GM12878 (cell line): ENCODE measurements at regions not wholly inside any gene's neighbourhood (a gene's known extent, or its start where the extent isn't known, plus 50 kb on each side); places are given as distances from the start of the nearest gene placed in this dataset.

Source experiments
- ATAC-seq: fragments of 200-7000 bp; cut with Tn5 transposase; 3 replicates; pipeline ENCODE4 v1.9.1; 2020; ENCODE audit warnings: mild to moderate bottlenecking, moderate library complexity
- BruUV-seq: library from RNA; stranded (reverse); fragments of 400-500 nt; replicated peaks from 2 replicates; lab custom pipeline; 2021; lab: Mats Ljungman, UMichigan
- CTCF ChIA-PET: fragments of 300-600 bp; sonication (Branson Sonifier 250); formaldehyde crosslinking; extraction: SDS; loops from one replicate; lab custom pipeline; 2021; ENCODE audit warnings: inconsistent platforms; lab: Yijun Ruan, JAX
- POLR2A ChIA-PET: fragments of 350-600 bp; formaldehyde crosslinking; extraction: SDS; loops from one replicate; lab custom pipeline; 2021; ENCODE audit warnings: inconsistent platforms; lab: Charles Lee
- RAD21 ChIA-PET: fragments of 300-600 bp; sonication (Branson Sonifier 250); formaldehyde crosslinking; loops from one replicate; lab custom pipeline; 2023; ENCODE audit warnings: antibody characterized with exemption; ENCODE audit not compliant: unreplicated experiment; lab: Charles Lee
- SMC1A ChIA-PET: fragments of 300-600 bp; sonication (Branson Sonifier 250); formaldehyde crosslinking; loops from one replicate; lab custom pipeline; 2023; ENCODE audit not compliant: unreplicated experiment, uncharacterized antibody; lab: Charles Lee
- DNase-seq: peaks from one replicate; pipeline ENCODE4 v3.0.0-alpha.2; 2011; ENCODE audit warnings: low read depth, low spot score
- FAIRE-seq: peaks from 3 replicates; lab custom pipeline; 2011; peaks lifted over from hg19 to GRCh38; lab: Jason Lieb, UNC
- H2AFZ ChIP-seq: 2 replicates; pipeline ENCODE4 v1.6.0; 2011; ENCODE audit warnings: low read depth, low read length, control low read depth; ENCODE audit not compliant: control insufficient read depth
- H3K27ac ChIP-seq: 2 replicates; pipeline ENCODE4 v1.5.1; 2011; ENCODE audit warnings: control low read depth; ENCODE audit not compliant: control insufficient read depth, insufficient read depth
- H3K27me3 ChIP-seq, 2 experiments: replicated peaks in 1 of 2; 2 replicates each; pipeline versions ENCODE4 v1.6.0 to v1.6.1; 2011; ENCODE audit warnings: low read length in 1 of 2; ENCODE audit not compliant: control insufficient read depth in 2 of 2, insufficient read depth in 2 of 2
- H3K36me3 ChIP-seq, 2 experiments: 2 replicates each; pipeline ENCODE4 v1.5.1; 2011; ENCODE audit warnings: low read length in 1 of 2; ENCODE audit not compliant: control insufficient read depth in 2 of 2, insufficient read depth in 2 of 2
- H3K4me1 ChIP-seq: 2 replicates; pipeline ENCODE4 v1.6.1; 2011; ENCODE audit warnings: mild to moderate bottlenecking, low read length, moderate library complexity, mixed read lengths; ENCODE audit not compliant: control insufficient read depth, insufficient read depth
- H3K4me2 ChIP-seq: 2 replicates; pipeline ENCODE4 v1.6.0; 2011; ENCODE audit warnings: control low read depth; ENCODE audit not compliant: control insufficient read depth, insufficient read depth
- H3K4me3 ChIP-seq: fragments of 200-600 bp; sonication (generic); 2 replicates; pipeline ENCODE4 v1.5.1; 2016
- H3K79me2 ChIP-seq: 2 replicates; pipeline ENCODE4 v1.6.0; 2011; ENCODE audit warnings: low read length; ENCODE audit not compliant: control insufficient read depth, insufficient read depth
- H3K9ac ChIP-seq: 2 replicates; pipeline ENCODE4 v1.8.0; 2011; ENCODE audit warnings: low read length, control low read depth, mixed read lengths; ENCODE audit not compliant: control insufficient read depth, insufficient read depth
- H3K9me3 ChIP-seq: replicated peaks from 3 replicates; pipeline ENCODE4 v1.5.1; 2011; ENCODE audit warnings: mild to moderate bottlenecking, low read length; ENCODE audit not compliant: control insufficient read depth, insufficient read depth
- H4K20me1 ChIP-seq: 2 replicates; pipeline ENCODE4 v1.6.0; 2011; ENCODE audit not compliant: control insufficient read depth, insufficient read depth
- BCL11A ChIP-seq: IDR thresholded peaks from 2 replicates; pipeline ENCODE4 v1.6.1; 2011; ENCODE audit warnings: low read depth, low read length
- BMI1 ChIP-seq: fragments of 450-650 bp; IDR thresholded peaks from 2 replicates; pipeline ENCODE4 v1.6.1; 2016; ENCODE audit warnings: mild to moderate bottlenecking, moderate library complexity, borderline replicate concordance
- CHD4 ChIP-seq: fragments of 200-600 bp; sonication (generic); IDR thresholded peaks from 2 replicates; pipeline ENCODE4 v1.6.1; 2016; ENCODE audit warnings: mild to moderate bottlenecking
- E2F8 ChIP-seq: fragments of 450-650 bp; IDR thresholded peaks from 2 replicates; pipeline ENCODE4 v1.6.1; 2018; ENCODE audit warnings: mild to moderate bottlenecking, low read depth, moderate library complexity; ENCODE audit not compliant: partially characterized antibody
- IKZF2 ChIP-seq, 2 experiments: fragments of 450-650 bp; IDR thresholded peaks; 2 replicates each; pipeline ENCODE4 v1.6.1; 2017; ENCODE audit warnings: mild to moderate bottlenecking in 2 of 2, moderate library complexity in 2 of 2
- KAT2A ChIP-seq: conservative IDR thresholded peaks from 2 replicates; pipeline ENCODE4 v1.6.1; 2011; ENCODE audit warnings: low read depth, low read length; ENCODE audit not compliant: control insufficient read depth
- KLF5 ChIP-seq: fragments of 450-650 bp; IDR thresholded peaks from 2 replicates; pipeline ENCODE4 v1.6.1; 2014; ENCODE audit warnings: mild to moderate bottlenecking; ENCODE audit not compliant: partially characterized antibody
- PML ChIP-seq: IDR thresholded peaks from 2 replicates; pipeline ENCODE4 v1.6.1; 2012; ENCODE audit warnings: low read length, inconsistent platforms
- RB1 ChIP-seq: fragments of 450-650 bp; formaldehyde crosslinking; IDR thresholded peaks from 2 replicates; pipeline ENCODE4 v1.6.1; 2017; ENCODE audit warnings: mild to moderate bottlenecking, borderline replicate concordance
- USF2 ChIP-seq: IDR thresholded peaks from 2 replicates; pipeline ENCODE4 v1.6.1; 2011; ENCODE audit warnings: low read depth, low read length, improper control_type of control experiment, borderline replicate concordance
- ZBTB33 ChIP-seq: fragments of 450-650 bp; IDR thresholded peaks from 2 replicates; pipeline ENCODE4 v1.6.1; 2017; ENCODE audit warnings: mild to moderate bottlenecking
- ZSCAN29 ChIP-seq: fragments of 450-650 bp; IDR thresholded peaks from 2 replicates; pipeline ENCODE4 v1.6.1; 2017; ENCODE audit warnings: mild to moderate bottlenecking, moderate library complexity
- WGBS: methylation state at CpG from one replicate; pipeline ENCODE4 v1.1.6; 2016; ENCODE audit warnings: low lambda C conversion rate; ENCODE audit not compliant: insufficient replicate concordance, insufficient coverage; ENCODE audit errors: missing lambda C conversion rate; 5-methylcytosine and 5-hydroxymethylcytosine counted together
- in situ Hi-C: fragments of 300-500 bp; cut with MboI; formaldehyde crosslinking; loops from 9 replicates; pipeline ENCODE4 v1.14.3; 2018; ENCODE audit warnings: mixed read lengths
- intact Hi-C: fragments of 100-400 bp; cut with micrococcal nuclease; formaldehyde crosslinking; loops from one replicate; pipeline ENCODE4 v1.14.2; 2022; ENCODE audit not compliant: unreplicated experiment

- POLR2A ChIA-PET: no interaction called here
- H3K79me2 ChIP-seq: no peaks in the 10 kb centered on the region
- no peaks in the 10 kb centered on the region for H3K27me3 ChIP-seq
- 15% methylated on average over 10 of the region's 10 CpGs for WGBS
- RAD21 ChIA-PET: no interaction called here
- intact Hi-C loops (no loop called here), in situ Hi-C loops (no loop called here)
- DNase-seq: no peak
- SMC1A ChIA-PET: no interaction called here
- no peak overlapping the region for H3K4me2 ChIP-seq
- H3K4me3 ChIP-seq: no peak overlapping the region
- CTCF ChIA-PET: no interaction called here
- TF ChIP-seq USF2 (no peak), RB1 (no peak), E2F8 (no peak), PML (no peak), ZSCAN29 (no peak), BMI1 (no peak), ZBTB33 (no peak), KAT2A (no peak), BCL11A (no peak), CHD4 (no peak), IKZF2 (IDR thresholded peaks at IDR 0.05) (no peak), KLF5 (no peak)
- no peaks in the 10 kb centered on the region for H4K20me1 ChIP-seq
- no peak overlapping the region for H3K27ac ChIP-seq
- no peak for FAIRE-seq
- BruUV-seq: no TSS peak
- H2AFZ ChIP-seq: no peak overlapping the region
- no peak for ATAC-seq
- H3K9me3 ChIP-seq: no peaks in the 10 kb centered on the region
- no peaks in the 10 kb centered on the region for H3K36me3 ChIP-seq
- no peak overlapping the region for H3K9ac ChIP-seq
- no peaks in the 10 kb centered on the region for H3K4me1 ChIP-seq
Observed at GRCh38 chr4:173698557-173699262, 168.7 kb upstream of the HAND2 start.
